BLaER1 (cell line): ENCODE measurements at regions not wholly inside any gene's neighbourhood (a gene's known extent, or its start where the extent isn't known, plus 50 kb on each side); places are given as distances from the start of the nearest gene placed in this dataset.

Experiments used
- H3K27ac ChIP-seq: shearing (Covaris generic); formaldehyde crosslinking; 2 replicates; pipeline ENCODE4 v1.8.1; 2022
- H3K27me3 ChIP-seq: shearing (Covaris generic); formaldehyde crosslinking; 2 replicates; pipeline ENCODE4 v1.8.1; 2022
- H3K36me3 ChIP-seq: shearing (Covaris generic); formaldehyde crosslinking; 2 replicates; pipeline ENCODE4 v1.8.1; 2022
- H3K4me1 ChIP-seq: shearing (Covaris generic); formaldehyde crosslinking; 2 replicates; pipeline ENCODE4 v1.8.1; 2022
- H3K4me2 ChIP-seq: shearing (Covaris generic); formaldehyde crosslinking; 2 replicates; pipeline ENCODE4 v1.8.1; 2022
- H3K4me3 ChIP-seq: shearing (Covaris generic); formaldehyde crosslinking; 2 replicates; pipeline ENCODE4 v1.8.1; 2022
- H3K9ac ChIP-seq: shearing (Covaris generic); formaldehyde crosslinking; 2 replicates; pipeline ENCODE4 v1.8.1; 2022
- H3K9me3 ChIP-seq: shearing (Covaris generic); formaldehyde crosslinking; 2 replicates; pipeline ENCODE4 v1.8.1; 2022
- H4K20me1 ChIP-seq: shearing (Covaris generic); formaldehyde crosslinking; 2 replicates; pipeline ENCODE4 v1.8.1; 2022
- Cebpa-rat ChIP-seq: shearing (Covaris generic); IDR thresholded peaks from 2 replicates; pipeline ENCODE4 v1.8.1; 2022

- Histone ChIP-seq H3K27me3 (no peaks in the 10 kb centered on the region), H3K36me3 (no peaks in the 10 kb centered on the region), H3K27ac (no peak overlapping the region), H3K4me3 (no peak overlapping the region), H3K9ac (no peak overlapping the region), H4K20me1 (no peaks in the 10 kb centered on the region), H3K9me3 (no peaks in the 10 kb centered on the region), H3K4me2 (no peak overlapping the region), H3K4me1 (peaks cover 10% of the 10 kb centered on the region; the same call in 1 of the 2 replicates)
- TF ChIP-seq Cebpa-rat: no peak
Measured at GRCh38 chr4:180436361-180436760, 1806.8 kb upstream of the TENM3 start.

- TF ChIP-seq Cebpa-rat: no peak
- Histone ChIP-seq H3K36me3 (no peaks in the 10 kb centered on the region), H4K20me1 (no peaks in the 10 kb centered on the region), H3K9me3 (no peaks in the 10 kb centered on the region), H3K27ac (no peak overlapping the region), H3K4me2 (peak overlapping the region; percentile 22; the same call in 1 of the 2 replicates), H3K4me1 (peaks cover 10% of the 10 kb centered on the region; the same call in 1 of the 2 replicates), H3K4me3 (no peak overlapping the region), H3K27me3 (no peaks in the 10 kb centered on the region), H3K9ac (no peak overlapping the region)
Measured at GRCh38 chr4:180437601-180438000, 1805.6 kb upstream of the TENM3 start.

- no peaks in the 10 kb centered on the region for H4K20me1 ChIP-seq
- no peaks in the 10 kb centered on the region for H3K9me3 ChIP-seq
- H3K36me3 ChIP-seq: no peaks in the 10 kb centered on the region
- no peak overlapping the region for H3K9ac ChIP-seq
- H3K27ac ChIP-seq: no peak overlapping the region
- no peak overlapping the region for H3K4me2 ChIP-seq
- no peak overlapping the region for H3K4me3 ChIP-seq
- no peak for TF ChIP-seq Cebpa-rat
- no peaks in the 10 kb centered on the region for H3K27me3 ChIP-seq
- H3K4me1 ChIP-seq: no peaks in the 10 kb centered on the region
Measured at GRCh38 chr4:180448306-180448705, 1794.9 kb upstream of the TENM3 start.

GRCh38 chr4:180449395-180449956 lies 1793.7 kb upstream of the TENM3 start:
- TF ChIP-seq Cebpa-rat: no peak
- Histone ChIP-seq H3K4me2 (no peak overlapping the region), H3K27me3 (no peaks in the 10 kb centered on the region), H3K27ac (no peak overlapping the region), H4K20me1 (no peaks in the 10 kb centered on the region), H3K9ac (no peak overlapping the region), H3K4me1 (no peaks in the 10 kb centered on the region), H3K4me3 (no peak overlapping the region), H3K36me3 (no peaks in the 10 kb centered on the region), H3K9me3 (no peaks in the 10 kb centered on the region)

GRCh38 chr4:180455226-180455625 lies 1788.0 kb upstream of the TENM3 start:
- H3K27ac ChIP-seq: no peak overlapping the region
- H3K27me3 ChIP-seq: no peaks in the 10 kb centered on the region
- no peak overlapping the region for H3K4me3 ChIP-seq
- no peak overlapping the region for H3K4me2 ChIP-seq
- no peak overlapping the region for H3K9ac ChIP-seq
- TF ChIP-seq Cebpa-rat: no peak
- H3K36me3 ChIP-seq: no peaks in the 10 kb centered on the region
- H3K9me3 ChIP-seq: no peaks in the 10 kb centered on the region
- H3K4me1 ChIP-seq: no peaks in the 10 kb centered on the region
- no peaks in the 10 kb centered on the region for H4K20me1 ChIP-seq

- Histone ChIP-seq H3K4me1 (no peaks in the 10 kb centered on the region), H3K4me3 (no peak overlapping the region), H3K36me3 (no peaks in the 10 kb centered on the region), H3K9me3 (no peaks in the 10 kb centered on the region), H3K27ac (no peak overlapping the region), H3K9ac (no peak overlapping the region), H3K27me3 (no peaks in the 10 kb centered on the region), H3K4me2 (no peak overlapping the region), H4K20me1 (no peaks in the 10 kb centered on the region)
- no peak for TF ChIP-seq Cebpa-rat
Measured at GRCh38 chr4:180456928-180457327, 1786.3 kb upstream of the TENM3 start.

- H3K9ac ChIP-seq: no peak overlapping the region
- H3K27ac ChIP-seq: no peak overlapping the region
- no peaks in the 10 kb centered on the region for H3K27me3 ChIP-seq
- no peaks in the 10 kb centered on the region for H3K4me1 ChIP-seq
- no peaks in the 10 kb centered on the region for H3K9me3 ChIP-seq
- no peak for TF ChIP-seq Cebpa-rat
- no peaks in the 10 kb centered on the region for H3K36me3 ChIP-seq
- H3K4me3 ChIP-seq: no peak overlapping the region
- no peaks in the 10 kb centered on the region for H4K20me1 ChIP-seq
- no peak overlapping the region for H3K4me2 ChIP-seq
Measured at GRCh38 chr4:180462116-180462515, 1781.1 kb upstream of the TENM3 start.

GRCh38 chr4:180465364-180465763 lies 1777.8 kb upstream of the TENM3 start:
- no peak overlapping the region for H3K4me3 ChIP-seq
- H3K4me1 ChIP-seq: no peaks in the 10 kb centered on the region
- no peak for TF ChIP-seq Cebpa-rat
- no peak overlapping the region for H3K27ac ChIP-seq
- no peak overlapping the region for H3K4me2 ChIP-seq
- no peaks in the 10 kb centered on the region for H3K36me3 ChIP-seq
- no peaks in the 10 kb centered on the region for H4K20me1 ChIP-seq
- no peaks in the 10 kb centered on the region for H3K27me3 ChIP-seq
- H3K9me3 ChIP-seq: no peaks in the 10 kb centered on the region
- H3K9ac ChIP-seq: no peak overlapping the region

GRCh38 chr4:180483036-180483435 lies 1760.2 kb upstream of the TENM3 start:
- Histone ChIP-seq H3K4me2 (no peak overlapping the region), H3K27me3 (no peaks in the 10 kb centered on the region), H3K4me1 (no peaks in the 10 kb centered on the region), H3K36me3 (no peaks in the 10 kb centered on the region), H3K27ac (no peak overlapping the region), H3K9me3 (no peaks in the 10 kb centered on the region), H3K9ac (no peak overlapping the region), H3K4me3 (no peak overlapping the region), H4K20me1 (no peaks in the 10 kb centered on the region)
- no peak for TF ChIP-seq Cebpa-rat

GRCh38 chr4:180485407-180485806 lies 1757.8 kb upstream of the TENM3 start:
- H3K4me1 ChIP-seq: no peaks in the 10 kb centered on the region
- H3K9ac ChIP-seq: no peak overlapping the region
- no peak overlapping the region for H3K27ac ChIP-seq
- no peaks in the 10 kb centered on the region for H3K36me3 ChIP-seq
- no peaks in the 10 kb centered on the region for H3K9me3 ChIP-seq
- TF ChIP-seq Cebpa-rat: no peak
- H3K27me3 ChIP-seq: no peaks in the 10 kb centered on the region
- H3K4me2 ChIP-seq: no peak overlapping the region
- H3K4me3 ChIP-seq: no peak overlapping the region
- H4K20me1 ChIP-seq: no peaks in the 10 kb centered on the region

GRCh38 chr4:180486342-180486741 lies 1756.9 kb upstream of the TENM3 start:
- TF ChIP-seq Cebpa-rat: no peak
- Histone ChIP-seq H3K9ac (no peak overlapping the region), H3K4me2 (no peak overlapping the region)

More at GRCh38 chr4:180486342-180486741, 1756.9 kb upstream of the TENM3 start:
- Histone ChIP-seq H3K27ac (no peak overlapping the region), H3K4me1 (no peaks in the 10 kb centered on the region), H3K9me3 (no peaks in the 10 kb centered on the region), H4K20me1 (no peaks in the 10 kb centered on the region), H3K36me3 (no peaks in the 10 kb centered on the region), H3K27me3 (no peaks in the 10 kb centered on the region), H3K4me3 (no peak overlapping the region)
